Calu3 (cell line): ENCODE measurements at regions not wholly inside any gene's neighbourhood (a gene's known extent, or its start where the extent isn't known, plus 50 kb on each side); places are given as distances from the start of the nearest gene placed in this dataset.

Experiments
- BruUV-seq: library from RNA; stranded (reverse); fragments of 400-500 nt; replicated peaks from 2 replicates; lab custom pipeline; 2021; lab: Mats Ljungman, UMichigan
- CTCF ChIA-PET: fragments of 300-600 bp; sonication (Branson Sonifier 250); formaldehyde crosslinking; loops from one replicate; lab custom pipeline; 2022; ENCODE audit warnings: antibody characterized with exemption; lab: Charles Lee
- DNase-seq: peaks from one replicate; pipeline ENCODE4 v3.0.0; 2022
- H3K27ac Mint-ChIP-seq: one replicate; pipeline ENCODE4 v1.8.0; 2022; ENCODE audit warnings: mixed read lengths; ENCODE audit not compliant: unreplicated experiment
- H3K27me3 Mint-ChIP-seq: one replicate; pipeline ENCODE4 v1.8.0; 2022; ENCODE audit warnings: mixed read lengths; ENCODE audit not compliant: unreplicated experiment
- H3K36me3 Mint-ChIP-seq: one replicate; pipeline ENCODE4 v1.8.0; 2022; ENCODE audit warnings: mild to moderate bottlenecking, moderate library complexity, mixed read lengths; ENCODE audit not compliant: insufficient read depth, unreplicated experiment
- H3K4me1 Mint-ChIP-seq: one replicate; pipeline ENCODE4 v1.8.0; 2022; ENCODE audit warnings: mild to moderate bottlenecking, low read depth, mixed read lengths; ENCODE audit not compliant: unreplicated experiment
- H3K4me3 Mint-ChIP-seq: one replicate; pipeline ENCODE4 v1.8.0; 2022; ENCODE audit warnings: mild to moderate bottlenecking, low read depth, moderate library complexity, mixed read lengths; ENCODE audit not compliant: unreplicated experiment
- H3K9me3 Mint-ChIP-seq: one replicate; pipeline ENCODE4 v1.8.0; 2022; ENCODE audit warnings: low read depth, mixed read lengths; ENCODE audit not compliant: unreplicated experiment
- intact Hi-C: fragments of 100-400 bp; cut with micrococcal nuclease; formaldehyde crosslinking; loops from one replicate; pipeline ENCODE4 v1.10.0; 2022; ENCODE audit not compliant: unreplicated experiment
- TF ChIP-seq, protein P1 (sequence below): fragments of 200-600 bp; IDR thresholded peaks from one replicate; pipeline ENCODE4 v1.8.0; 2022; ENCODE audit warnings: antibody characterized with exemption; ENCODE audit not compliant: unreplicated experiment

DNA sequence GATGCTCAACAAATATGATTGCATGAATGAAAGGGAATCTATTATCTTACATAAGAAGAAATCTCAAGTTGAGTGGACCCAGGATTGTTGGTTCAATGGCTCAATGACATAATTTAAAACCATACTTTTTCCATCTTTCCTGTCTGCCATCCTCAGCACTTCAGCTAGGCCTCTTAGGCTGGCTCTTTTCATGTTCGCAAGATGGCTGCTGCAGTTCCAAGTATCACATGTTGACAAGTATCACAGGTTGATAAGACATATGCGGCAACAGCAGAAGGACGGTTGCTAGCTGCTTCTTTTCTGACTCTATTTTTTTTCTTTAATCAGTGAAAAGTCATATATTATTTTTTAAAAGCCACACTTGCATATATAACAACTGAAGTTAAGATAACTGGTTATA is 79.0 kb upstream of the CDK6 start:
- CTCF ChIA-PET = no interaction called here
- no peaks in the 10 kb centered on the region for H3K27me3 Mint-ChIP-seq
- TF ChIP-seq, protein P1, sequence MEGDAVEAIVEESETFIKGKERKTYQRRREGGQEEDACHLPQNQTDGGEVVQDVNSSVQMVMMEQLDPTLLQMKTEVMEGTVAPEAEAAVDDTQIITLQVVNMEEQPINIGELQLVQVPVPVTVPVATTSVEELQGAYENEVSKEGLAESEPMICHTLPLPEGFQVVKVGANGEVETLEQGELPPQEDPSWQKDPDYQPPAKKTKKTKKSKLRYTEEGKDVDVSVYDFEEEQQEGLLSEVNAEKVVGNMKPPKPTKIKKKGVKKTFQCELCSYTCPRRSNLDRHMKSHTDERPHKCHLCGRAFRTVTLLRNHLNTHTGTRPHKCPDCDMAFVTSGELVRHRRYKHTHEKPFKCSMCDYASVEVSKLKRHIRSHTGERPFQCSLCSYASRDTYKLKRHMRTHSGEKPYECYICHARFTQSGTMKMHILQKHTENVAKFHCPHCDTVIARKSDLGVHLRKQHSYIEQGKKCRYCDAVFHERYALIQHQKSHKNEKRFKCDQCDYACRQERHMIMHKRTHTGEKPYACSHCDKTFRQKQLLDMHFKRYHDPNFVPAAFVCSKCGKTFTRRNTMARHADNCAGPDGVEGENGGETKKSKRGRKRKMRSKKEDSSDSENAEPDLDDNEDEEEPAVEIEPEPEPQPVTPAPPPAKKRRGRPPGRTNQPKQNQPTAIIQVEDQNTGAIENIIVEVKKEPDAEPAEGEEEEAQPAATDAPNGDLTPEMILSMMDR = no peak
- no peak overlapping the region for H3K4me3 Mint-ChIP-seq
- no TSS peak for BruUV-seq
- H3K36me3 Mint-ChIP-seq = no peaks in the 10 kb centered on the region
- DNase-seq = no peak
- no peaks in the 10 kb centered on the region for H3K9me3 Mint-ChIP-seq
- H3K4me1 Mint-ChIP-seq = peaks cover 9% of the 10 kb centered on the region
- H3K27ac Mint-ChIP-seq = no peak overlapping the region
- intact Hi-C loops = loop anchor here (10.0 kb wide), 1 partner anchor 61 kb away; no protein-coding TSS in a partner anchor

DNA sequence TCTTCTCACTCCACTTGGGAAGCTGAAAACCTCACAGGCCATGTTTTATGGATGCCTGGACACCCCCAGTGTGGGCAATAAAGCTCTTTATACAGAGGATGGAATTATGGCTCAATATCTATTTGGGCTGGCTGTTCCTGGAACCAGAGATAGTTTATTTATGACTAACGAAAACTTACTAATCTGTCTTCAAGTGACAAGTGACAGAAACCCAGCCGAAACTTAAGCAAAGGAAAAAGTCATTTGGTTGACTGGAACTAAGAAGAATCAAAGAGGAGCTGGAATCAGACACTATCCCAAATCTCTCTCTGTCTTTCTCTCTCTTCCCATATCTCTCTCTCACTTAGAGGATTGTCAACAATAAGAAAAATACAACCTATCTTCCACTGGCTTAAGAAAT is 78.3 kb upstream of the CDK6 start:
- intact Hi-C loops = loop anchor here (10.0 kb wide), 1 partner anchor 60 kb away; no protein-coding TSS in a partner anchor
- H3K27ac Mint-ChIP-seq = no peak overlapping the region
- DNase-seq = no peak
- peaks cover 9% of the 10 kb centered on the region for H3K4me1 Mint-ChIP-seq
- CTCF ChIA-PET = no interaction called here
- no peaks in the 10 kb centered on the region for H3K27me3 Mint-ChIP-seq
- no peak overlapping the region for H3K4me3 Mint-ChIP-seq
- no TSS peak for BruUV-seq
- H3K36me3 Mint-ChIP-seq = no peaks in the 10 kb centered on the region
- no peaks in the 10 kb centered on the region for H3K9me3 Mint-ChIP-seq
- TF ChIP-seq, protein P1 = no peak

DNA sequence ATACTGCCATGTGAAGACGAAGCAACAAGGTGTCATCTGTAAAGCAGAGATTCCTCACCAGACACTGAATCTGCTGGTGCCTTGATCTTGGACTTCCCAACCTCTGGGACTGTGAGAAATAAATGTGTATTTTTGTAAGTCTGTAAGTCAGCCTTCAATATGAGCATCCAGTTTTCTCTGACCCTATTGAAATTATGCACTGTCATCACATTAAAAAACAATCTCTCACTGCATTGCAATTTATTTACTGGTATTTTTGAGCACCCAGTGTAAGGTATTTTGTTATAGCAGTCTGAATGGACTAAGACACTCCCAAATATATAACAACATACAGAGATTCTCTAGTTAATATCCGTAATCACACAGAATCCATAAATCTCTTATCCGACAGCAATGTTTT is 77.5 kb upstream of the CDK6 start:
- intact Hi-C loops = loop anchor here (10.0 kb wide), 1 partner anchor 59 kb away; no protein-coding TSS in a partner anchor
- Mint-ChIP-seq H3K36me3 (no peaks in the 10 kb centered on the region), H3K27ac (no peak overlapping the region), H3K27me3 (no peaks in the 10 kb centered on the region), H3K4me3 (no peak overlapping the region), H3K9me3 (no peaks in the 10 kb centered on the region), H3K4me1 (peaks cover 9% of the 10 kb centered on the region)
- TF ChIP-seq, protein P1 = no peak
- no peak for DNase-seq
- no TSS peak for BruUV-seq
- CTCF ChIA-PET = no interaction called here

DNA sequence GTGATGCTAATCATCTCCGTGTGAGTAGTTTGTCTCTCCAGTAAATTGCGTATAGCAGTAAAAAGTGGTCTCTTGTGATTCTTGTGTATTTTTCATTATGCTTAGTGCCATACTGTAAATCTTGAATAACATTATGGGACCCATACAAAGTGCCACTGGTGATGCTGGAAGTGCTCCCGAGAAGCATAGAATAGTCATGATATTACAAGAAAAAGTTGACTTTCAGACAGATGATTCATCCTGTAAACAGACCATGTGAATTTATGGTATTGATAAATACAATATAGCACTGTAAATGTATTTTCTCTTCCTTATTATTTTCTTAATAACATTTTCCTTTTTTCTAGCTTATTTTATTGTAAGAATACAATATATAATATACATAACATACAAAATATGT is 74.6 kb upstream of the CDK6 start:
- no peak for DNase-seq
- Mint-ChIP-seq H3K9me3 (no peaks in the 10 kb centered on the region), H3K4me3 (no peak overlapping the region), H3K4me1 (no peaks in the 10 kb centered on the region), H3K27me3 (no peaks in the 10 kb centered on the region), H3K27ac (no peak overlapping the region), H3K36me3 (no peaks in the 10 kb centered on the region)
- CTCF ChIA-PET = no interaction called here
- TF ChIP-seq, protein P1 = no peak
- intact Hi-C loops = loop anchor here (10.0 kb wide), 1 partner anchor 56 kb away; no protein-coding TSS in a partner anchor
- no TSS peak for BruUV-seq
